ENCODE measurements at regions not wholly inside any gene's neighbourhood (a gene's known extent, or its start where the extent isn't known, plus 50 kb on each side); places are given as distances from the start of the nearest gene placed in this dataset.

DNA sequence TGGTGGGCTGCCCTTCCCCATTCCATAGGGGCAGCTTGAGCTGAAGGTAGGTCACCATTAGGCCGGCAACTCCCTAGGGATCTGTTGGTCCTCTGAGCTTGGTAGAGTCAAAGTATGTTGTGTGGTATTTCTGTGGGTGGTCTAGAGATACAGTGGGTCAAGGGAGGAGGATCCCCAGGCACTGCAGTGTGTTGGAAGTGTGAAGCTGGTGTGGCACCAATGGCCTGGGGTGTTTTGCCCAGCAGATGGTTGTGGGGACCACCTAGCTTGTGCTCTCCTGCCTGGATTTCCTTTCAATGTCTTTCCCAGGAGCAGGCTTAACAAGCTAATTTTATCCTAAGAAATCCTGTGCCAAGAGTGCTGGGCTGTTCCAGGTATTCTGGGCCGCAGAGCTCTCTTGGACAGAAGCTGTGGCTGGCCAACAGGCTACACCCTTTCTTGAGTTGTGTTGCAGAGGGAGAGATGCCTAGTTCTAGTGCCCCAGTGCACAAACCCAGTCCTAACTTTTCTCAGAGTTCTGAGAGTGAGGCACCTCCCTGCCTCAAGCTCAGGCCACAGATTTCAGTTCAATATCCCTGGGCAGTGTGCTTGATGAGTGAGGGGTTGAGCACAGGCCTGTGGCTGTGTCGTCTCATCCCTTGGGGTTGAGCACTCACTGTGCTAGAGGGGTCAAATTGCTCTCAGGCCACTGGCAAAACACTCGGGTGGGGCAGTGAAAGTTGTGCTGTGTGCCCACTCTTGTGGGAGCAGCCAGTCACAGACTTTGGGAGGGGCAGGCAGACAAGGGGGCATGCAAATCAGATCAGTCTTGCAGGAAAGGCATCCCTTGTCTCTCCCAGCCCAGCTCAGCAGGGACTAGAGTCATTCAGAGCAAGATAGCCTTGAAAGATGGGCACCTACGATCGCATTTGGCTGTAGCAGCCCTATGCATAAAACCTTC is 1806.1 kb upstream of the MIR17HG start:
- DNase-seq: no peak
- no peak overlapping the region for H3K27ac ChIP-seq
- H3K36me3 ChIP-seq: no peaks in the 10 kb centered on the region
- no peak for TF ChIP-seq POLR2A (IDR thresholded peaks at IDR 0.05)
- TF ChIP-seq, protein P1, sequence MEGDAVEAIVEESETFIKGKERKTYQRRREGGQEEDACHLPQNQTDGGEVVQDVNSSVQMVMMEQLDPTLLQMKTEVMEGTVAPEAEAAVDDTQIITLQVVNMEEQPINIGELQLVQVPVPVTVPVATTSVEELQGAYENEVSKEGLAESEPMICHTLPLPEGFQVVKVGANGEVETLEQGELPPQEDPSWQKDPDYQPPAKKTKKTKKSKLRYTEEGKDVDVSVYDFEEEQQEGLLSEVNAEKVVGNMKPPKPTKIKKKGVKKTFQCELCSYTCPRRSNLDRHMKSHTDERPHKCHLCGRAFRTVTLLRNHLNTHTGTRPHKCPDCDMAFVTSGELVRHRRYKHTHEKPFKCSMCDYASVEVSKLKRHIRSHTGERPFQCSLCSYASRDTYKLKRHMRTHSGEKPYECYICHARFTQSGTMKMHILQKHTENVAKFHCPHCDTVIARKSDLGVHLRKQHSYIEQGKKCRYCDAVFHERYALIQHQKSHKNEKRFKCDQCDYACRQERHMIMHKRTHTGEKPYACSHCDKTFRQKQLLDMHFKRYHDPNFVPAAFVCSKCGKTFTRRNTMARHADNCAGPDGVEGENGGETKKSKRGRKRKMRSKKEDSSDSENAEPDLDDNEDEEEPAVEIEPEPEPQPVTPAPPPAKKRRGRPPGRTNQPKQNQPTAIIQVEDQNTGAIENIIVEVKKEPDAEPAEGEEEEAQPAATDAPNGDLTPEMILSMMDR (IDR thresholded peaks at IDR 0.05): no peak
- intact Hi-C loops (cut with DNase I): no loop called here
- no peaks in the 10 kb centered on the region for H3K27me3 ChIP-seq
- H3K4me3 ChIP-seq: no peak overlapping the region
- H3K9me3 ChIP-seq: no peaks in the 10 kb centered on the region
- no peaks in the 10 kb centered on the region for H3K4me1 ChIP-seq
- 78 to 80% methylated on average over 1 to 4 of the region's 6 CpGs for WGBS, 2 donors

DNA sequence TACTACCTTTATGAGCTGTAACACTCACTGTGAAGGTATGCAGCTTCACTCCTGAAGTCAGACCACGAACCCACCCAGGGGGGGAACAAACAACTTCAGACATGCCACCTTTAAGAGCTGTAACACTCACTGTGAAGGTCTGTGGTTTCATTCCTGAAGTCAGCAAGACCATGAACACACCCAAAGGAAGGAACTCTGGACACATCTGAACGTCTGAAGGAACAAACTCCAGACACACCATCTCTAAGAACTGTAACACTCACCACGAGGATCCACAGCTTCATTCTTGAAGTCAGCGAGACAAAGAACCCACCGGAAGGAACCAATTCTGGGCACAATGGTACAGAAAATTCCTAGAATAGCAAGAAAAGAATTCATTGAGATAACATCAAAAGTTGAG is 1796.5 kb upstream of the MIR17HG start:
- WGBS, 2 donors: 16 to 72% methylated on average over 4 of the region's 5 CpGs
- DNase-seq: no peak
- Histone ChIP-seq H3K4me1 (no peaks in the 10 kb centered on the region), H3K36me3 (no peaks in the 10 kb centered on the region), H3K27ac (no peak overlapping the region), H3K27me3 (no peaks in the 10 kb centered on the region), H3K4me3 (no peak overlapping the region), H3K9me3 (no peaks in the 10 kb centered on the region)
- intact Hi-C loops (cut with DNase I): no loop called here
- TF ChIP-seq, protein P1 (IDR thresholded peaks at IDR 0.05): no peak
- no peak for TF ChIP-seq POLR2A (IDR thresholded peaks at IDR 0.05)

DNA sequence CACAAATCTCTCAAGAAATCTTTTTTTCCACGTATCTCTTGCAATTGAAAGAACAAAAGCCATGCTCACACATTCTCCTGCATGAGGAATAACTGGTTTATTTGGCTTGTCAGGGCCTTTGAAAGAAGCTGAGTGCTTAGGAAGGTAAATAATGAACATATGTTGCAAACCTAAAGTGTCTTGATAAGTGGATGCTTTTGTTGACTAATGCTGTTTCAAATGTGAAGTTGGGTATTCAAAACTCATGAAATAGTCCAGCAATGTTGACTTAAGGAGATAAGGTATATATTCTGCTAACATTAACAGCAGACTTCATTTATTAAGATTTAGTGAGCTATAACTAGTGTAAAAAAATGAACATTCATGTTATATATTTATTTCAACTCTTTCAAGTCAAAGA is 1792.7 kb upstream of the MIR17HG start:
- Histone ChIP-seq H3K4me3 (no peak overlapping the region), H3K9me3 (no peaks in the 10 kb centered on the region), H3K36me3 (no peaks in the 10 kb centered on the region), H3K27me3 (no peaks in the 10 kb centered on the region), H3K27ac (no peak overlapping the region), H3K4me1 (no peaks in the 10 kb centered on the region)
- TF ChIP-seq POLR2A (IDR thresholded peaks at IDR 0.05): no peak
- TF ChIP-seq, protein P1 (IDR thresholded peaks at IDR 0.05): no peak
- intact Hi-C loops (cut with DNase I): no loop called here
- no peak for DNase-seq
- WGBS, 2 donors: 22 to 29% methylated on average over 1 of the region's 1 CpG

DNA sequence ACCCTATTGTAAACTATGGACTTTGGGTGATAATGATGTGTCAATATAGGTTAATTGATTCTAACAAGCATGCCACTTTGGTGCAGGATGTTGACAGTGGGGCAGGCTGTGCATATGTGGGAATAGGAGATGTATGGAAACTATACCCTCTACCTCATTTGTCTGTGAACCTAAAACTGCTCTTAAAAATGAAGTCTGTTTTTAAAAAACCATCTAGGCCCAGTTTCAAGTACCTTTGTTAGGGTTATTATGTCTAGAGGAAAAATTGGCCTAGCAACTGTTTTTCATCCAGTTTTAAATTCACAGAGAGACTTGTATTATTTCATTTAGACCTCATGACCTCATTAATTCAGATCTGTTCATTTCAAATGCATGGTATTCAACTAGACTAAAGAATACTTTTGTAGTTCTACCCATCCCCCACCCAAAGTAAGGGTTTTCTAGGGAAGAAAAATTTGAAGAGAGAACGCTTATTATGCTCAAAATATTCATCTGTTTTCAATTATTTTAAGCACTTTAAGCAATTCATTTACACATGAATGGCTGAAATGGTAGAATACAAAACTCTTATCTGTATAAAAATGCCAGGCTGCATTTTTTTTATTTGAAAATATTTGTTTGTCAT is 1781.9 kb upstream of the MIR17HG start:
- no peaks in the 10 kb centered on the region for H3K4me1 ChIP-seq
- intact Hi-C loops (cut with DNase I): no loop called here
- no peak overlapping the region for H3K4me3 ChIP-seq
- 62 to 69% methylated on average over 1 of the region's 1 CpG for WGBS, 2 donors
- no peak overlapping the region for H3K27ac ChIP-seq
- TF ChIP-seq POLR2A (IDR thresholded peaks at IDR 0.05): no peak
- TF ChIP-seq, protein P1 (IDR thresholded peaks at IDR 0.05): no peak
- H3K27me3 ChIP-seq: no peaks in the 10 kb centered on the region
- no peaks in the 10 kb centered on the region for H3K36me3 ChIP-seq
- peaks cover 0 to 4% (median 0%) of the 10 kb centered on the region in 3 donors for H3K9me3 ChIP-seq
- no peak for DNase-seq

DNA sequence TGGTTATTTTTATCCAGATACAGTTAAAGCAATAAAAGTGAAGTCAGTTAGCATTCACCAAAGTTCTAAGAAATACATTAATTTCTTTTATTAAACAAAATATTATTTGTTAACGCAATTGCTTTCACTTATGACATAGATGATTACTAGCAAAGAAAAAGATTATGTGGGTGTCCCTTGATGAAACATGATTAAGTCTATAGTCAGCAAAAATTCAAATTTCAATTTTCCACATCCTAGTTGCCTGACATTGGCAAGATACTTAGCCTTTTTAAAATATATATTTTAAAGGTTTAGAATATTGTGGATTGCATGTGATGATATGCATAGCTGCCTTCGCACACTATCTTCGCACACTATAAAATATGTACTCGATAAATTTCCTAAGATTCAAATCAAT is 1780.5 kb upstream of the MIR17HG start:
- Histone ChIP-seq H3K27ac (no peak overlapping the region), H3K9me3 (peaks cover 0 to 4% (median 0%) of the 10 kb centered on the region in 3 donors), H3K27me3 (no peaks in the 10 kb centered on the region), H3K4me1 (no peaks in the 10 kb centered on the region), H3K4me3 (no peak overlapping the region), H3K36me3 (no peaks in the 10 kb centered on the region)
- intact Hi-C loops (cut with DNase I): no loop called here
- DNase-seq: no peak
- no peak for TF ChIP-seq POLR2A (IDR thresholded peaks at IDR 0.05)
- TF ChIP-seq, protein P1 (IDR thresholded peaks at IDR 0.05): no peak
- WGBS, 2 donors: 70 to 94% methylated on average over 4 of the region's 4 CpGs

All from esophagus squamous epithelium (tissue), 5 donors.